GM19099 (cell line): ENCODE measurements at regions not wholly inside any gene's neighbourhood (a gene's known extent, or its start where the extent isn't known, plus 50 kb on each side); places are given as distances from the start of the nearest gene placed in this dataset.

Source experiments
- POLR2A ChIP-seq: IDR thresholded peaks from 3 replicates; pipeline ENCODE4 v1.6.1; 2011; ENCODE audit warnings: low read depth; ENCODE audit not compliant: insufficient read length; ENCODE audit errors: extremely low read depth

- TF ChIP-seq POLR2A = peak; percentile 29
These were observed 409.0 kb downstream of the TNS3 start for GRCh38 chr7:47172602-47173539.

GRCh38 chr7:47170516-47170915, 411.4 kb downstream of the TNS3 start:
- no peak for TF ChIP-seq POLR2A

- TF ChIP-seq POLR2A = no peak
These were observed 427.1 kb downstream of the TNS3 start for GRCh38 chr7:47154791-47155190.

- TF ChIP-seq POLR2A = no peak
These were observed 428.3 kb downstream of the TNS3 start for GRCh38 chr7:47153576-47153975.

GRCh38 chr7:47153058-47153457, 428.9 kb downstream of the TNS3 start:
- TF ChIP-seq POLR2A = no peak

- no peak for TF ChIP-seq POLR2A
These were observed 429.6 kb downstream of the TNS3 start for GRCh38 chr7:47152307-47152706.

- TF ChIP-seq POLR2A = no peak
These were observed 431.2 kb downstream of the TNS3 start for GRCh38 chr7:47150497-47151260.

- no peak for TF ChIP-seq POLR2A
These were observed 431.9 kb downstream of the TNS3 start for GRCh38 chr7:47149971-47150370.

- TF ChIP-seq POLR2A = peak; percentile 9
These were observed 432.6 kb downstream of the TNS3 start for GRCh38 chr7:47149208-47149839.

- no peak for TF ChIP-seq POLR2A
These were observed 433.2 kb downstream of the TNS3 start for GRCh38 chr7:47148536-47149207.

GRCh38 chr7:47147213-47147631, 434.7 kb downstream of the TNS3 start:
- TF ChIP-seq POLR2A = no peak

- TF ChIP-seq POLR2A = no peak
These were observed 435.9 kb downstream of the TNS3 start for GRCh38 chr7:47145982-47146381.

GRCh38 chr7:47145186-47145725, 436.7 kb downstream of the TNS3 start:
- TF ChIP-seq POLR2A = no peak

- TF ChIP-seq POLR2A = no peak
These were observed 438.6 kb downstream of the TNS3 start for GRCh38 chr7:47143339-47143738.

GRCh38 chr7:47142867-47143175, 439.1 kb downstream of the TNS3 start:
- TF ChIP-seq POLR2A = no peak
